ENCODE measurements at regions not wholly inside any gene's neighbourhood (a gene's known extent, or its start where the extent isn't known, plus 50 kb on each side); places are given as distances from the start of the nearest gene placed in this dataset.

DNA sequence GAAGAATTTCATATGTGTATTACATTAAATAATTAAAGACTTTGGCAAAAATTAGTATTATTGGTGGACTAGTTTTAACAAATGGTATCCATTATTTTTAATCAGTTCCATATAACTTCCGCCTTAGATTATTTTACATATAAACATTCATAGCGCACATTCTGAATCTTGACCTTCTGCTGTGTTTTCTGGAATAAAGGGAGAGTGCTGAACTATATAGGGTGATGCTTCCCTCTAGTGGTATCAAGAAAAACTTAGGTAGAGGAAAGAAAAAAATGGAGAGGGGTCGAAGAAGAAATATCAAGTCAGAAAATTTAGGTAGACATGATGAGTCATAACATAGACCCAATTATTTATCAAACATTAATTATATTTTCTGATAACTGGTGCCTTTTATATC is 155.6 kb upstream of the PACRGL start:
- Histone ChIP-seq H3K27me3 (no peaks in the 10 kb centered on the region), H3K4me1 (peaks cover 0 to 6% (median 5%) of the 10 kb centered on the region in 4 donors), H3K27ac (replicated peaks in 1 of 4) (no peak overlapping the region), H3K36me3 (peaks cover 0 to 15% (median 2%) of the 10 kb centered on the region in 4 donors), H3K9me3 (no peaks in the 10 kb centered on the region), H3K4me3 (no peak overlapping the region)
- TF ChIP-seq POLR2AphosphoS5 (IDR thresholded peaks at IDR 0.05) (no peak), POLR2A (IDR thresholded peaks at IDR 0.05; ENCODE audit: low read depth) (no peak)
- TF ChIP-seq, protein P1, sequence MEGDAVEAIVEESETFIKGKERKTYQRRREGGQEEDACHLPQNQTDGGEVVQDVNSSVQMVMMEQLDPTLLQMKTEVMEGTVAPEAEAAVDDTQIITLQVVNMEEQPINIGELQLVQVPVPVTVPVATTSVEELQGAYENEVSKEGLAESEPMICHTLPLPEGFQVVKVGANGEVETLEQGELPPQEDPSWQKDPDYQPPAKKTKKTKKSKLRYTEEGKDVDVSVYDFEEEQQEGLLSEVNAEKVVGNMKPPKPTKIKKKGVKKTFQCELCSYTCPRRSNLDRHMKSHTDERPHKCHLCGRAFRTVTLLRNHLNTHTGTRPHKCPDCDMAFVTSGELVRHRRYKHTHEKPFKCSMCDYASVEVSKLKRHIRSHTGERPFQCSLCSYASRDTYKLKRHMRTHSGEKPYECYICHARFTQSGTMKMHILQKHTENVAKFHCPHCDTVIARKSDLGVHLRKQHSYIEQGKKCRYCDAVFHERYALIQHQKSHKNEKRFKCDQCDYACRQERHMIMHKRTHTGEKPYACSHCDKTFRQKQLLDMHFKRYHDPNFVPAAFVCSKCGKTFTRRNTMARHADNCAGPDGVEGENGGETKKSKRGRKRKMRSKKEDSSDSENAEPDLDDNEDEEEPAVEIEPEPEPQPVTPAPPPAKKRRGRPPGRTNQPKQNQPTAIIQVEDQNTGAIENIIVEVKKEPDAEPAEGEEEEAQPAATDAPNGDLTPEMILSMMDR (IDR thresholded peaks at IDR 0.05) = peak; percentile 54 to 61 (median 60)
- 18% methylated on average over 3 of the region's 3 CpGs for WGBS
- intact Hi-C loops (cut with DNase I) = loop anchor here (5.0 to 10.0 kb wide), 2 partner anchors 122 to 140 kb away; no protein-coding TSS in a partner anchor
- no peak for DNase-seq (ENCODE audit: extremely low spot score)

DNA sequence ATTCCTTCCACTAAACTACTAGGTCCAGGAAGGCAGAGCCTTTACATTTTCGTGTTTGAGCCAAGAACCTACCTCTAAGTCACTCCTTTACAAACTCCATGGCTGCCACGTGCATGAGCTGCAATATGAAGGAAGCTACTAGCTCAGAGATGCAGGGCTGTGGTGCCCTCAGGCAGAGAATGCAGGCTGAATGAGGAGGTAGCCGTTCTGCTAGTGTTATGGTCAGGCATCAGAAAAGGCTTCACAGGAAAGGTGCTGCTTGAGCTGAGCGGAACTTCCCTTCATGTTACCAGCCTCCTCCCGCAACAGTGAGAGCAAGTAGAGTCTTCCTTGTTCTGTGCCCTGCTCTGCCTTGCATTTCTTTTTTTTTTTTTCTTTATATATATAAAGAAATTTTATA is 148.3 kb upstream of the PACRGL start:
- WGBS = 84% methylated on average over 5 of the region's 5 CpGs
- TF ChIP-seq POLR2A (IDR thresholded peaks at IDR 0.05; ENCODE audit: low read depth) (no peak), EP300 (IDR thresholded peaks at IDR 0.05) (no peak), POLR2AphosphoS5 (IDR thresholded peaks at IDR 0.05) (no peak)
- TF ChIP-seq, protein P1 (IDR thresholded peaks at IDR 0.05) = no peak
- no peaks in the 10 kb centered on the region for H3K9me3 ChIP-seq
- intact Hi-C loops (cut with DNase I) = loop anchor here (10.0 kb wide), 1 partner anchor 257 kb away; no protein-coding TSS in a partner anchor
- no peak overlapping the region for H3K4me3 ChIP-seq
- peaks cover 0 to 65% (median 10%) of the 10 kb centered on the region in 4 donors for H3K36me3 ChIP-seq
- H3K27ac ChIP-seq (replicated peaks in 1 of 4) = no peak overlapping the region
- DNase-seq (ENCODE audit: extremely low spot score) = no peak
- H3K4me1 ChIP-seq = peaks cover 0 to 4% (median 2%) of the 10 kb centered on the region in 4 donors
- H3K27me3 ChIP-seq = no peaks in the 10 kb centered on the region

DNA sequence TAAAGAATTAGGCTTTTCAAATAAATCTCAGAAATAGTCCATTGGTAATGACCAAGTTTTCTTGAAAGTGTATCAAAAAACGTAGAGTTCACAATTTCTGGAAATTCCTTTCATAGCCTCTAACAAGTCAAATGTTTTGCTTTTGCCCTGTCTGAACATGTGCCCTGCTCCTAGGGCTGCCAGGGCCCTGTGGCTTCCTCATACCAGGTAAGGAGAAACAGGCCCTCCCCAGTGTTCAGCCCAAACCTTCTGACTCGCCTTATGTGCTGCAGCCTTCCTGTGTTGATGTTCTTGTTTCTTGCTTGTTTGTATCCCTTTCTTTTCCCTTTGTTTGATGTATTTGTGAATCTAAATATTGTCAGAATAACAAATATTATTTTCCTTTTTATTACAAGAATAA is 146.1 kb upstream of the PACRGL start:
- Histone ChIP-seq H3K27me3 (no peaks in the 10 kb centered on the region), H3K27ac (replicated peaks in 1 of 4) (no peak overlapping the region), H3K9me3 (no peaks in the 10 kb centered on the region), H3K4me1 (no peaks in the 10 kb centered on the region), H3K36me3 (peaks cover 0 to 66% (median 9%) of the 10 kb centered on the region in 4 donors), H3K4me3 (no peak overlapping the region)
- TF ChIP-seq EP300 (IDR thresholded peaks at IDR 0.05) = no peak
- TF ChIP-seq, protein P1 (IDR thresholded peaks at IDR 0.05) = no peak
- no peak for TF ChIP-seq POLR2AphosphoS5 (IDR thresholded peaks at IDR 0.05)
- TF ChIP-seq POLR2A (IDR thresholded peaks at IDR 0.05; ENCODE audit: low read depth) = no peak
- 83% methylated on average over 2 of the region's 2 CpGs for WGBS
- intact Hi-C loops (cut with DNase I) = loop anchor here (10.0 kb wide), 1 partner anchor 259 kb away; no protein-coding TSS in a partner anchor
- no peak for DNase-seq (ENCODE audit: extremely low spot score)

DNA sequence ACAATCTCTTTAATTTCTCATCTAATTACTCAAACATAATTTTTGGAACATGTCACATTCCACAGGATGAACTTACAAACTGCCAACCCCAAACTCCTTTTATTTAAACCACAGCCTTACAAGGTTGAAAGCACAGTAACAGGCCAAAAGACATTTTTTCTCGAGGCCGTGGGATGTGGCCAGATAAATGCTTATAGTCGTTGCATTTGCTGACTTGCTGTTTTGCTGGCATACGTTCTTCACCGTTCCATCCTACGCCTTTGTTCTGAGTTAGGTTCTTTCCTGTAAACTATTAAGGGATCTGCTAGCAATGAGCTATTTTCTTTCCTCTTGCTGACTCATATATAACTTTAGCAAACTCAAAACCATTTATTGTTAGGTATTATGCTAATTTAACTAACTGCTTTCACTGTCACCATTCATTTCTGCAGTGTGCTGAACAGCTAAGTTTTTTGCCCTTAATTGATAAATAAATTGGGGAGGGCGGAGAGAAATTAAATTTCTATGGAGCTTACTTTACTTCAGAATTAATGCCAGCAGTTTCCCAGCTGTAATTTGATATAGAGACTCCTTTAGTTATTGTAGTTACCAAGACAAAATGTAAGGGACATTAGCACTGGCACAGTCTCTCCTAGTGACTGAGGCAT is 135.1 kb upstream of the PACRGL start:
- H3K27me3 ChIP-seq = no peaks in the 10 kb centered on the region
- 39% methylated on average over 7 of the region's 7 CpGs for WGBS

More for the DNA sequence above, 135.1 kb upstream of the PACRGL start:
- no peaks in the 10 kb centered on the region for H3K9me3 ChIP-seq
- H3K36me3 ChIP-seq = peaks cover 0 to 25% (median 4%) of the 10 kb centered on the region in 4 donors
- H3K4me1 ChIP-seq = peaks cover 0 to 28% (median 21%) of the 10 kb centered on the region in 4 donors
- intact Hi-C loops (cut with DNase I) = no loop called here
- peak overlapping the region in 3 of 4 donors; percentile 3 to 63 (median 27) for H3K27ac ChIP-seq (replicated peaks in 1 of 4)
- TF ChIP-seq, protein P1 (IDR thresholded peaks at IDR 0.05) = no peak
- no peak for TF ChIP-seq POLR2AphosphoS5 (IDR thresholded peaks at IDR 0.05)
- TF ChIP-seq EP300 (IDR thresholded peaks at IDR 0.05) = no peak
- H3K4me3 ChIP-seq = no peak overlapping the region
- DNase-seq (ENCODE audit: extremely low spot score) = no peak
